ENCODE measurements at regions not wholly inside any gene's neighbourhood (a gene's known extent, or its start where the extent isn't known, plus 50 kb on each side); places are given as distances from the start of the nearest gene placed in this dataset.

DNA sequence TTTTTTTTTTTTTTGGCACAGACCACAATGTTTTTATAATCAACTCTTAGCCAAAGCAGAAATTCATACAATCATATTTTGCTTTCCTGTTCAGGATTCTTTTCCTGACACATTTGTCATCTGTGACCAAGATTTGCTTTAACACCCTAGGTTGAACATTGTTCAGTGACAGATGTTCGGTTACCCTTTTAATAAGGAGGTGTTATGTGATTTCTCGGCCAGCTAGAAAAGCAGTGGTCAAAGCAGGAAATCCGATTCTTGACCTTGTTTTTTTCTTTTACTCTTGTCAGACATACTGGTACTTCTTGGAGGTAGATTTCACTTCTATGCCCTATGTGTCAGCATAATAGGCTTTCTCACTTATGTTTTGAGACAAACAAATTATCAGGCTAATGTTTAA lies 335.3 kb upstream of the ACTBL2 start:
- no peaks in the 10 kb centered on the region for H4K20me1 ChIP-seq (ENCODE audit: low read length)
- no peak overlapping the region for H3K9ac ChIP-seq (ENCODE audit: low read length)
- no peak overlapping the region for H2AFZ ChIP-seq (ENCODE audit: low read length)
- H3K36me3 ChIP-seq (ENCODE audit: low read depth, low read length) = no peaks in the 10 kb centered on the region; the same call in 1 of the 2 replicates
- ATAC-seq = no peak
- H3K27ac ChIP-seq (ENCODE audit: low read length) = no peak overlapping the region
- intact Hi-C loops (cut with micrococcal nuclease) = no loop called here
- peaks cover 29% of the 10 kb centered on the region for H3K4me1 ChIP-seq (ENCODE audit: insufficient read depth, low read length)
- H3F3A ChIP-seq (ENCODE audit: low read length, unreplicated experiment) = peaks cover 7% of the 10 kb centered on the region
- no peak for DNase-seq
- TF ChIP-seq, protein P1, sequence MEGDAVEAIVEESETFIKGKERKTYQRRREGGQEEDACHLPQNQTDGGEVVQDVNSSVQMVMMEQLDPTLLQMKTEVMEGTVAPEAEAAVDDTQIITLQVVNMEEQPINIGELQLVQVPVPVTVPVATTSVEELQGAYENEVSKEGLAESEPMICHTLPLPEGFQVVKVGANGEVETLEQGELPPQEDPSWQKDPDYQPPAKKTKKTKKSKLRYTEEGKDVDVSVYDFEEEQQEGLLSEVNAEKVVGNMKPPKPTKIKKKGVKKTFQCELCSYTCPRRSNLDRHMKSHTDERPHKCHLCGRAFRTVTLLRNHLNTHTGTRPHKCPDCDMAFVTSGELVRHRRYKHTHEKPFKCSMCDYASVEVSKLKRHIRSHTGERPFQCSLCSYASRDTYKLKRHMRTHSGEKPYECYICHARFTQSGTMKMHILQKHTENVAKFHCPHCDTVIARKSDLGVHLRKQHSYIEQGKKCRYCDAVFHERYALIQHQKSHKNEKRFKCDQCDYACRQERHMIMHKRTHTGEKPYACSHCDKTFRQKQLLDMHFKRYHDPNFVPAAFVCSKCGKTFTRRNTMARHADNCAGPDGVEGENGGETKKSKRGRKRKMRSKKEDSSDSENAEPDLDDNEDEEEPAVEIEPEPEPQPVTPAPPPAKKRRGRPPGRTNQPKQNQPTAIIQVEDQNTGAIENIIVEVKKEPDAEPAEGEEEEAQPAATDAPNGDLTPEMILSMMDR (conservative IDR thresholded peaks at IDR 0.05; ENCODE audit: low read depth, low read length) = no peak
- TF ChIP-seq EZH2 (IDR thresholded peaks at IDR 0.05; ENCODE audit: low read length, unreplicated experiment) (no peak), EZH2phosphoT487 (IDR thresholded peaks at IDR 0.05; ENCODE audit: borderline replicate concordance, low read length) (no peak)
- no peak overlapping the region for H3K4me3 ChIP-seq (ENCODE audit: low read length)
- H3K79me2 ChIP-seq (ENCODE audit: low read length) = no peaks in the 10 kb centered on the region
- CTCF ChIA-PET = no interaction called here
- H3K9me3 ChIP-seq (ENCODE audit: low read length) = no peaks in the 10 kb centered on the region
- H3K27me3 ChIP-seq (ENCODE audit: low read length) = no peaks in the 10 kb centered on the region
- no peak overlapping the region for H3K4me2 ChIP-seq (ENCODE audit: low read length)
- no TSS peak for BruUV-seq (replicated peaks)
- H3K9me2 ChIP-seq (replicated peaks; ENCODE audit: low read length) = no peaks in the 10 kb centered on the region
- POLR2A ChIA-PET (ENCODE audit: unreplicated experiment) = interaction anchor here (0.7 kb wide), 1 partner anchor 21 kb away, joined by 5 read pairs; no protein-coding TSS in a partner anchor

DNA sequence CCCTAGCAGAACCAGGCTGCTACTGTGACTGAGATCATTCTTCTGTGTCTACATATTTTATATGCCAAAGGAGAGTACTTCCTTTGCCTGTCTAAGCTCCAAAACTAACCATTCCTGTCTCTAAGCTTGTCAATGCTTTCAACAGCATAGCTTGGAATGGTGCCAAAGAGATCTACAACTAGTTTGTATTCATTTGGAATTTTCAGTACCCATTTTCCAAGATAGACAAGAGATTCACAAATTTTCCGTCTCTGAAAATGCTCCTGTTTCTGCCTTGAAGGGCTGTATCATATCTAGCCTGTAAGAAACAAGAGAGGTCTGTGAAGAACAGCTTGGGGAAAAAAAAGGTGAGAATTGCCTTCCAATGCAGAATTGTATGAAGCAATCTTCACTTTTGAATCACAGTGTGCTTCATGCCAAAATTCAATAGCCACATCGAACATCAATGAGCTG lies 334.4 kb upstream of the ACTBL2 start:
- Histone ChIP-seq H4K20me1 (ENCODE audit: low read length) (no peaks in the 10 kb centered on the region), H3F3A (ENCODE audit: low read length, unreplicated experiment) (peaks cover 7% of the 10 kb centered on the region), H2AFZ (ENCODE audit: low read length) (no peak overlapping the region), H3K9me3 (ENCODE audit: low read length) (no peaks in the 10 kb centered on the region), H3K36me3 (ENCODE audit: low read depth, low read length) (no peaks in the 10 kb centered on the region; the same call in 1 of the 2 replicates), H3K79me2 (ENCODE audit: low read length) (no peaks in the 10 kb centered on the region), H3K27me3 (ENCODE audit: low read length) (no peaks in the 10 kb centered on the region), H3K4me2 (ENCODE audit: low read length) (peak overlapping the region; percentile 50), H3K9ac (ENCODE audit: low read length) (no peak overlapping the region), H3K9me2 (replicated peaks; ENCODE audit: low read length) (no peaks in the 10 kb centered on the region), H3K4me3 (ENCODE audit: low read length) (no peak overlapping the region), H3K27ac (ENCODE audit: low read length) (peak overlapping the region; percentile 77), H3K4me1 (ENCODE audit: insufficient read depth, low read length) (peaks cover 25% of the 10 kb centered on the region)
- ChIA-PET CTCF (no interaction called here), POLR2A (ENCODE audit: unreplicated experiment) (no interaction called here)
- intact Hi-C loops (cut with micrococcal nuclease) = no loop called here
- TF ChIP-seq, protein P1 (conservative IDR thresholded peaks at IDR 0.05; ENCODE audit: low read depth, low read length) = no peak
- TF ChIP-seq EZH2 (IDR thresholded peaks at IDR 0.05; ENCODE audit: low read length, unreplicated experiment) = no peak
- TF ChIP-seq EZH2phosphoT487 (IDR thresholded peaks at IDR 0.05; ENCODE audit: borderline replicate concordance, low read length) = no peak
- no TSS peak for BruUV-seq (replicated peaks)
- no peak for ATAC-seq
- peak; percentile 67 for DNase-seq

DNA sequence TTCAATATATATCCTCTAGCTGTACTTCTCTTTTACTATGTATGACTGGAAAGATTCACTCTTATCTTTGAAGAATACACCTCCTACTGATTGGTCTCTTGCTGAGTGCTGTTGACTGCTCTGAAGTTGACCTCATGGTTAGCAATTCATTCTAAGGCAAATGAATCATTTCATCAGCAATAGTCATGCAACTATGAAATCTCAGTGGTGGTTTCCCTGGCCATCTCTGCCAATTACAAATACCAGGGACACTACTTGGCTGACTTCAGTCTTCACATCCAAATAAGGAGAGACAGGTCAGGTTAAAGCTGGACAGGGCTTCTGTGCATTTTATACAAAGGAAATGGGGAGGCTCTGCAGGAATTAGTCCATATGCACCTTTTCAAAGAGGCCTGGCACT lies 333.5 kb upstream of the ACTBL2 start:
- BruUV-seq (replicated peaks) = no TSS peak
- CTCF ChIA-PET = no interaction called here
- Histone ChIP-seq H3K9ac (ENCODE audit: low read length) (no peak overlapping the region), H3K9me3 (ENCODE audit: low read length) (no peaks in the 10 kb centered on the region), H3K27ac (ENCODE audit: low read length) (peak overlapping the region; percentile 77), H4K20me1 (ENCODE audit: low read length) (no peaks in the 10 kb centered on the region), H3K9me2 (replicated peaks; ENCODE audit: low read length) (no peaks in the 10 kb centered on the region), H2AFZ (ENCODE audit: low read length) (no peak overlapping the region), H3K79me2 (ENCODE audit: low read length) (no peaks in the 10 kb centered on the region), H3K4me3 (ENCODE audit: low read length) (no peak overlapping the region), H3F3A (ENCODE audit: low read length, unreplicated experiment) (peaks cover 7% of the 10 kb centered on the region), H3K4me1 (ENCODE audit: insufficient read depth, low read length) (peaks cover 25% of the 10 kb centered on the region), H3K36me3 (ENCODE audit: low read depth, low read length) (no peaks in the 10 kb centered on the region; the same call in 1 of the 2 replicates), H3K4me2 (ENCODE audit: low read length) (peak overlapping the region; percentile 50), H3K27me3 (ENCODE audit: low read length) (no peaks in the 10 kb centered on the region)
- intact Hi-C loops (cut with micrococcal nuclease) = no loop called here
- POLR2A ChIA-PET (ENCODE audit: unreplicated experiment) = interaction anchor here (0.7 kb wide), 1 partner anchor 95 kb away, joined by 4 read pairs; no protein-coding TSS in a partner anchor
- TF ChIP-seq EZH2phosphoT487 (IDR thresholded peaks at IDR 0.05; ENCODE audit: borderline replicate concordance, low read length) (no peak), EZH2 (IDR thresholded peaks at IDR 0.05; ENCODE audit: low read length, unreplicated experiment) (no peak)
- TF ChIP-seq, protein P1 (conservative IDR thresholded peaks at IDR 0.05; ENCODE audit: low read depth, low read length) = no peak
- ATAC-seq (peak; percentile 97), DNase-seq (peak; percentile 91)

Measured in PC-3 (cell line).